ENCODE measurements at regions not wholly inside any gene's neighbourhood (a gene's known extent, or its start where the extent isn't known, plus 50 kb on each side); places are given as distances from the start of the nearest gene placed in this dataset.
A peak's percentile ranks its signal among the peaks of the same experiment; 100 is the strongest.

- WGBS, 4 donors, result 54 to 92% (median 86%) methylated on average over 3 to 5 of the region's 5 CpGs
- H3K9me3 ChIP-seq, result peaks cover 0 to 7% (median 0%) of the 10 kb centered on the region in 12 donors
- TF ChIP-seq CTCF (IDR thresholded peaks at IDR 0.05) (no peak), POLR2A (IDR thresholded peaks at IDR 0.05) (no peak)
- intact Hi-C loops (cut with DNase I), result loop anchor here in 2 of 10 donors (10.0 kb wide), 1 partner anchor 290 kb away; no protein-coding TSS in a partner anchor
- H3K4me3 ChIP-seq, result no peak overlapping the region
- no peaks in the 10 kb centered on the region for H3K27me3 ChIP-seq
- ATAC-seq, result peak in 3 of 4 donors; percentile 61 to 78 (median 76)
- peak in 1 of 5 donors; percentile 58 for DNase-seq
- H3K4me1 ChIP-seq, result peaks cover 0 to 37% (median 12%) of the 10 kb centered on the region in 12 donors
- H3K27ac ChIP-seq, result peak overlapping the region in 7 of 12 donors; percentile 0 to 73 (median 57)
- no peaks in the 10 kb centered on the region for H3K36me3 ChIP-seq
These were observed 120.4 kb upstream of the SPRY4 start for GRCh38 chr5:142445266-142445665.

- Histone ChIP-seq H3K27me3 (no peaks in the 10 kb centered on the region), H3K4me3 (no peak overlapping the region), H3K4me1 (peaks cover 0 to 64% (median 36%) of the 10 kb centered on the region in 12 donors), H3K27ac (peak overlapping the region in 5 of 12 donors; percentile 11 to 61 (median 35)), H3K36me3 (no peaks in the 10 kb centered on the region), H3K9me3 (no peaks in the 10 kb centered on the region)
- intact Hi-C loops (cut with DNase I), result loop anchor here in 3 of 10 donors (5.0 to 10.0 kb wide), 3 partner anchors 51 to 287 kb away; no protein-coding TSS in a partner anchor
- 41 to 70% (median 52%) methylated on average over 12 of the region's 12 CpGs for WGBS, 4 donors
- TF ChIP-seq POLR2A (IDR thresholded peaks at IDR 0.05), result no peak
- peak in 4 of 12 donors; percentile 8 to 52 (median 32) for TF ChIP-seq CTCF (IDR thresholded peaks at IDR 0.05)
- DNase-seq, result peak in 2 of 5 donors; percentile 42 to 63
- ATAC-seq, result peak in 2 of 4 donors; percentile 35 to 67
These were observed 116.8 kb upstream of the SPRY4 start for GRCh38 chr5:142441616-142442015.

- ATAC-seq, result peak in 3 of 4 donors; percentile 45 to 84 (median 78)
- intact Hi-C loops (cut with DNase I), result loop anchor here in 3 of 10 donors (5.0 to 10.0 kb wide), 3 partner anchors 103 to 285 kb away; no protein-coding TSS in a partner anchor
- WGBS, 4 donors, result 46 to 59% (median 52%) methylated on average over 7 of the region's 7 CpGs
- peak overlapping the region in 2 of 12 donors; percentile 1 to 17 for H3K4me3 ChIP-seq
- no peaks in the 10 kb centered on the region for H3K27me3 ChIP-seq
- H3K4me1 ChIP-seq, result peaks cover 0 to 51% (median 26%) of the 10 kb centered on the region in 12 donors
- H3K36me3 ChIP-seq, result no peaks in the 10 kb centered on the region
- DNase-seq, result peak in 1 of 5 donors; percentile 50
- H3K27ac ChIP-seq, result peak overlapping the region in 9 of 12 donors; percentile 23 to 79 (median 67)
- no peaks in the 10 kb centered on the region for H3K9me3 ChIP-seq
- TF ChIP-seq POLR2A (IDR thresholded peaks at IDR 0.05) (no peak), CTCF (IDR thresholded peaks at IDR 0.05) (no peak)
These were observed 114.5 kb upstream of the SPRY4 start for GRCh38 chr5:142439207-142439860.

- peak overlapping the region; percentile 12 to 79 (median 58) for H3K27ac ChIP-seq
- H3K4me3 ChIP-seq, result peak overlapping the region in 3 of 12 donors; percentile 1 to 17 (median 13)
- H3K36me3 ChIP-seq, result no peaks in the 10 kb centered on the region
- ATAC-seq (peak in 1 of 4 donors; percentile 9), DNase-seq (no peak)
- no peaks in the 10 kb centered on the region for H3K9me3 ChIP-seq
- TF ChIP-seq CTCF (IDR thresholded peaks at IDR 0.05) (no peak), POLR2A (IDR thresholded peaks at IDR 0.05) (no peak)
- H3K4me1 ChIP-seq, result peaks cover 0 to 59% (median 34%) of the 10 kb centered on the region in 12 donors
- WGBS, 4 donors, result 71 to 85% (median 80%) methylated on average over 2 of the region's 2 CpGs
- intact Hi-C loops (cut with DNase I), result loop anchor here in 3 of 10 donors (5.0 to 10.0 kb wide), 3 partner anchors 104 to 284 kb away; no protein-coding TSS in a partner anchor
- H3K27me3 ChIP-seq, result no peaks in the 10 kb centered on the region
These were observed 113.8 kb upstream of the SPRY4 start for GRCh38 chr5:142438573-142438972.

All from heart left ventricle (tissue), 16 donors.